ENCODE measurements at regions not wholly inside any gene's neighbourhood (a gene's known extent, or its start where the extent isn't known, plus 50 kb on each side); places are given as distances from the start of the nearest gene placed in this dataset.
"Not testable (repeated sequence)": the region's sequence is repeated elsewhere in the genome, so short reads cannot be mapped to it uniquely, and the experiment has no call there.

DNA sequence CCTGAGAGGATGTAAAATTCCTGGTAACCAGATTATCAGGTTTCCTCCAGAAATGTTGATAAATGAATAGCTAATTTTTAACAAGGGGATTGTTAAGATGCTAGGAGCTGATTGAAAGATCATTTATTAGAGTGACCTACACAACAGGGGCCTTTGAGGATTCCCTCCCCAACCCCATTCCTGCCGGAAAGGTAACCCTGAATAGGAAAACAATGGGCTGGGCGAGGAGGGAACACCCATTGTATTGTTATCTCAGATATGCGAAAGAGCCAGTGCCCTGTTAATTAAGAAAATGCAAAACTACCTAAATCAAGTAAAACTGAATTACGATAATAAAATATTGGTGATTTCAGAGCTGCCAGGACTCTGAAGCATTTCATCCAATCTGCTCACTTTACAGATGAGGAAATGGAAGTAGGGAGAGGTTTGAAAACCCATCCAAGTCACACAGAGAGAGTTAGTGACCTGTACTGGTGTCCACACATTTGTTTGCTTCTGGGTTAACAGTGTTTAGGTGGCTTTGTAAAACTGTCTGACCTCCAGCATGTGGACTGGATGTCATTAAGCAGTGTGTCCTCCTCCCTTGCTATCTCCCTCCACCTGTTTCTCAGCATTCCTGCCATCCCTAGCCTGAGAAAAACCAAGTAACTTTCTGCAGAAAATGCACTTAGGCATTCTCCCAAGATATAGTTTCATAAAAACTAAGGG lies 214.8 kb downstream of the TTC6 start:
- Histone ChIP-seq H3K36me3 (ENCODE audit: control insufficient read depth, insufficient read depth, low read length) (no peaks in the 10 kb centered on the region), H3K4me3 (ENCODE audit: insufficient read depth, low read depth, low read length, poor library complexity, severe bottlenecking) (no peak overlapping the region), H3K9me3 (ENCODE audit: control insufficient read depth, low read length) (no peaks in the 10 kb centered on the region), H3K27ac (ENCODE audit: insufficient read depth, low read length, poor library complexity, severe bottlenecking) (no peak overlapping the region), H3K27me3 (replicated peaks; ENCODE audit: control insufficient read depth, insufficient read depth, low read length, poor library complexity, severe bottlenecking) (no peaks in the 10 kb centered on the region), H3K4me1 (ENCODE audit: control insufficient read depth, insufficient read depth, low read length, poor library complexity, severe bottlenecking) (no peaks in the 10 kb centered on the region)
- DNase-seq, result no peak

DNA sequence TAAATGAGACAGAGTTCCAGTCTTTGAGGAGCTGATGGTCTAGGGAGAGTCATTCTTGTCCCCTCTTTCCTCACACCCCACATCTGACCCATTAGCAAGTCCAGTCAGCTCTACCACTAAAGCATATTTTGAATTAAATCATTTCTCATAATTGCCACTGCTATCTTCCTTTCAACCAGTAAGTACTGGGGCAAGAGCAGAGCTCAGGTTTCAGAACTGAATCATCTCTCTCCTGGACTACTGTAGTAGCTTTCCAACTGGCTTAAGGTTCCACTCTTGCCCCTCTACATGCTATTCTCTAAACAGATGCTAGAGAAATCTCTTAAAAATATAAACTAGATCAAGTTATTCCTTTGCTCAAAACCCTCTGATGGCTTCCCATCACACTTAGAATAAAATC lies 218.3 kb downstream of the TTC6 start:
- Histone ChIP-seq H3K36me3 (ENCODE audit: control insufficient read depth, insufficient read depth, low read length) (no peaks in the 10 kb centered on the region), H3K27me3 (replicated peaks; ENCODE audit: control insufficient read depth, insufficient read depth, low read length, poor library complexity, severe bottlenecking) (no peaks in the 10 kb centered on the region), H3K9me3 (ENCODE audit: control insufficient read depth, low read length) (no peaks in the 10 kb centered on the region), H3K4me1 (ENCODE audit: control insufficient read depth, insufficient read depth, low read length, poor library complexity, severe bottlenecking) (no peaks in the 10 kb centered on the region), H3K27ac (ENCODE audit: insufficient read depth, low read length, poor library complexity, severe bottlenecking) (no peak overlapping the region), H3K4me3 (ENCODE audit: insufficient read depth, low read depth, low read length, poor library complexity, severe bottlenecking) (no peak overlapping the region)
- no peak for DNase-seq

DNA sequence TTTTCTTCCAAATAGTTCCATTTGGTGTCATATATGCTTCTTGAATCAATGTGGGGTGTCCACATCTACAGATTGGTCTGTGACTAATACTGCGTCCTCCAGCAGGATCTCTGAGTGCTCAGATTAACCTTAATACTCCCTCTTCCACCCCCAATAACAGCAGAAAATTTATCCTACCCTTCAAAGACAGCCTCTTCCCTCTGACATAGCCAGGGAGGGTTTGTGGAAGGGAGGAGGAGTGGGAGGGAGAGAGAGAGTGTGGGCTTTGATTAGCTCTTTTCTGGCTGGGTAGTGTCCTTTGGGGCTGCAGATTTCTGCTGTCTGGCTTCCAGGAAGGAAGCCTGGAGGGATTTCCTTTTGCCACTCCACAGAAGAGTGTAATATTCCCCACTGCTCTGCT lies 220.7 kb downstream of the TTC6 start:
- H3K4me1 ChIP-seq (ENCODE audit: control insufficient read depth, insufficient read depth, low read length, poor library complexity, severe bottlenecking), result no peaks in the 10 kb centered on the region
- no peak for DNase-seq
- H3K4me3 ChIP-seq (ENCODE audit: insufficient read depth, low read depth, low read length, poor library complexity, severe bottlenecking), result no peak overlapping the region
- H3K27me3 ChIP-seq (replicated peaks; ENCODE audit: control insufficient read depth, insufficient read depth, low read length, poor library complexity, severe bottlenecking), result no peaks in the 10 kb centered on the region
- H3K9me3 ChIP-seq (ENCODE audit: control insufficient read depth, low read length), result no peaks in the 10 kb centered on the region
- H3K27ac ChIP-seq (ENCODE audit: insufficient read depth, low read length, poor library complexity, severe bottlenecking), result no peak overlapping the region
- H3K36me3 ChIP-seq (ENCODE audit: control insufficient read depth, insufficient read depth, low read length), result no peaks in the 10 kb centered on the region

GRCh38 chr14:37816743-37817295 lies 221.4 kb downstream of the TTC6 start:
- Histone ChIP-seq H3K9me3 (ENCODE audit: control insufficient read depth, low read length) (no peaks in the 10 kb centered on the region), H3K4me3 (ENCODE audit: insufficient read depth, low read depth, low read length, poor library complexity, severe bottlenecking) (no peak overlapping the region), H3K36me3 (ENCODE audit: control insufficient read depth, insufficient read depth, low read length) (no peaks in the 10 kb centered on the region), H3K27ac (ENCODE audit: insufficient read depth, low read length, poor library complexity, severe bottlenecking) (no peak overlapping the region), H3K27me3 (replicated peaks; ENCODE audit: control insufficient read depth, insufficient read depth, low read length, poor library complexity, severe bottlenecking) (no peaks in the 10 kb centered on the region), H3K4me1 (ENCODE audit: control insufficient read depth, insufficient read depth, low read length, poor library complexity, severe bottlenecking) (no peaks in the 10 kb centered on the region)
- no peak for DNase-seq

GRCh38 chr14:37819155-37820015 lies 224.0 kb downstream of the TTC6 start:
- no peaks in the 10 kb centered on the region for H3K9me3 ChIP-seq (ENCODE audit: control insufficient read depth, low read length)
- no peaks in the 10 kb centered on the region for H3K36me3 ChIP-seq (ENCODE audit: control insufficient read depth, insufficient read depth, low read length)
- no peaks in the 10 kb centered on the region for H3K27me3 ChIP-seq (replicated peaks; ENCODE audit: control insufficient read depth, insufficient read depth, low read length, poor library complexity, severe bottlenecking)
- no peak for DNase-seq
- H3K4me1 ChIP-seq (ENCODE audit: control insufficient read depth, insufficient read depth, low read length, poor library complexity, severe bottlenecking), result no peaks in the 10 kb centered on the region
- no peak overlapping the region for H3K27ac ChIP-seq (ENCODE audit: insufficient read depth, low read length, poor library complexity, severe bottlenecking)
- no peak overlapping the region for H3K4me3 ChIP-seq (ENCODE audit: insufficient read depth, low read depth, low read length, poor library complexity, severe bottlenecking)

GRCh38 chr14:37820810-37821209 lies 225.4 kb downstream of the TTC6 start:
- not testable (repeated sequence) for DNase-seq; H3K36me3 ChIP-seq (ENCODE audit: control insufficient read depth, insufficient read depth, low read length); H3K9me3 ChIP-seq (ENCODE audit: control insufficient read depth, low read length); H3K27me3 ChIP-seq (replicated peaks; ENCODE audit: control insufficient read depth, insufficient read depth, low read length, poor library complexity, severe bottlenecking); H3K27ac ChIP-seq (ENCODE audit: insufficient read depth, low read length, poor library complexity, severe bottlenecking); H3K4me3 ChIP-seq (ENCODE audit: insufficient read depth, low read depth, low read length, poor library complexity, severe bottlenecking); H3K4me1 ChIP-seq (ENCODE audit: control insufficient read depth, insufficient read depth, low read length, poor library complexity, severe bottlenecking)

DNA sequence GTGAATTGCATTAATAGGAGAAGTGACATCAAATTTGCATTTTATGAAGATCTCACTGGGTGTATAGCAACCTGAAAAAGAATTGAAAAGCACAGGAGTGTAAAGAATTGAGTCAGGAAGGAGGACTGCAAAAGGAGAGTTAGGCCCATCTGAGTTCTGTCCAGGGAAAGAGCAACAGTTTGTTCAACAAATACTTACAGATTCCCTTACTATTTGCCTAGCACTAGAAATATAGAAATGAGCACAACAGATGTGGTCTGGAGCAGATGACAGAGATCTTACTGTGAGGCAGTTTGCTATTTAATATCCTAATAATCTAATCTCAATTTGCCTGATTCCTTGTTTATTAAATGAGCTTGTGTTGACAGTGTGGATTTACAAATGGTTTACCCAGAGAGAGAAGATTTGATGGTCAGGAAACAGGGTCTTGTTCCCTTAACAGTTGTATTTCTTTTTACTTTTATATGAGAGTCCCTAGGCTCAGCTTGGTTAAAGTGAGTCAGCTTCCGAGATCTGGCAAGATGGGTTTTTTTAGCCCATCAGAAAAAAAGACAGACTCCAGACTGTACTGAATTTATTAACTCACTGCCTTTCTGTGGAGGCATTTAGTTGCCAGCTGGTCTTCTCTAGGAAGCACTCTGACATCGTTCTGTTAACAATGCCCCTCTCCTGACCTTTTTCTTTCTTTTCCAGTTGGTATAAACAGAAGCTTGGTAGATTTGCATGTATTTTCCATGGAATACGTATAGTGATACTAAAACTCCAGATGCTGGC lies 229.7 kb downstream of the TTC6 start:
- Histone ChIP-seq H3K27me3 (replicated peaks; ENCODE audit: control insufficient read depth, insufficient read depth, low read length, poor library complexity, severe bottlenecking) (no peaks in the 10 kb centered on the region), H3K27ac (ENCODE audit: insufficient read depth, low read length, poor library complexity, severe bottlenecking) (no peak overlapping the region), H3K36me3 (ENCODE audit: control insufficient read depth, insufficient read depth, low read length) (no peaks in the 10 kb centered on the region), H3K4me1 (ENCODE audit: control insufficient read depth, insufficient read depth, low read length, poor library complexity, severe bottlenecking) (no peaks in the 10 kb centered on the region), H3K4me3 (ENCODE audit: insufficient read depth, low read depth, low read length, poor library complexity, severe bottlenecking) (no peak overlapping the region), H3K9me3 (ENCODE audit: control insufficient read depth, low read length) (no peaks in the 10 kb centered on the region)
- DNase-seq, result no peak

DNA sequence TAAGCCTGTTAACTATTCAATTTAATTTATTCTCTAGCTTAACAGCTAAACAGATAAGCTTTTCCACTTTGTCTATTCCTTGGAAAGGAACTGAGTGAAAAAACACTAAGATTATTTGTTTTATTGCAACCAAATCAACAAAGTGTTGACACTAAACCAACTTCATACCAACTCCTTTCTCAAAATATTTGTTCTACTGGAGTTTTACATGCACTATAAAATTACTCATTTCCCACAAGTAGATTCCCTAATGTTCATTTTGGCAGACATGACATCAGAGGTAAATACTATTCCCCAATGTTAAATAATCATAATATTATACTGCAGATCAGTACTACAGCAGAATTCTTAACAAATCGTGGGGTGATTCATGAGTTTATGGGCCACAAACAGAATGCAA lies 231.4 kb downstream of the TTC6 start:
- no peaks in the 10 kb centered on the region for H3K4me1 ChIP-seq (ENCODE audit: control insufficient read depth, insufficient read depth, low read length, poor library complexity, severe bottlenecking)
- H3K9me3 ChIP-seq (ENCODE audit: control insufficient read depth, low read length), result no peaks in the 10 kb centered on the region
- no peak for DNase-seq
- no peak overlapping the region for H3K4me3 ChIP-seq (ENCODE audit: insufficient read depth, low read depth, low read length, poor library complexity, severe bottlenecking)
- no peaks in the 10 kb centered on the region for H3K27me3 ChIP-seq (replicated peaks; ENCODE audit: control insufficient read depth, insufficient read depth, low read length, poor library complexity, severe bottlenecking)
- H3K27ac ChIP-seq (ENCODE audit: insufficient read depth, low read length, poor library complexity, severe bottlenecking), result no peak overlapping the region
- H3K36me3 ChIP-seq (ENCODE audit: control insufficient read depth, insufficient read depth, low read length), result no peaks in the 10 kb centered on the region

GRCh38 chr14:37830271-37830670 lies 234.8 kb downstream of the TTC6 start:
- H3K9me3 ChIP-seq (ENCODE audit: control insufficient read depth, low read length), result no peaks in the 10 kb centered on the region

More at GRCh38 chr14:37830271-37830670, 234.8 kb downstream of the TTC6 start:
- H3K4me3 ChIP-seq (ENCODE audit: insufficient read depth, low read depth, low read length, poor library complexity, severe bottlenecking), result no peak overlapping the region
- no peaks in the 10 kb centered on the region for H3K4me1 ChIP-seq (ENCODE audit: control insufficient read depth, insufficient read depth, low read length, poor library complexity, severe bottlenecking)
- H3K36me3 ChIP-seq (ENCODE audit: control insufficient read depth, insufficient read depth, low read length), result no peaks in the 10 kb centered on the region
- no peak for DNase-seq
- no peaks in the 10 kb centered on the region for H3K27me3 ChIP-seq (replicated peaks; ENCODE audit: control insufficient read depth, insufficient read depth, low read length, poor library complexity, severe bottlenecking)
- H3K27ac ChIP-seq (ENCODE audit: insufficient read depth, low read length, poor library complexity, severe bottlenecking), result no peak overlapping the region

All from effector memory CD4-positive, alpha-beta T cell (primary cell).